Adrenal gland (tissue), 5 donors: ENCODE measurements at regions not wholly inside any gene's neighbourhood (a gene's known extent, or its start where the extent isn't known, plus 50 kb on each side); places are given as distances from the start of the nearest gene placed in this dataset.
A peak's percentile ranks its signal among the peaks of the same experiment; 100 is the strongest.

Source experiments
- CTCF ChIP-seq, 6 experiments: fragments of 450-650 bp in 4 of 6; fragments of 200-600 bp in 2 of 6; sonication (generic) in 1 of 6; IDR thresholded peaks; 1 replicate in 5 of 6; 2 replicates in 1 of 6; pipeline versions ENCODE4 v1.5.1 to v1.8.0; 2016 to 2021; ENCODE audit warnings: antibody characterized with exemption in 6 of 6, mild to moderate bottlenecking in 2 of 6, moderate library complexity in 1 of 6
- POLR2A ChIP-seq, 2 donors: fragments of 450-650 bp; IDR thresholded peaks; one replicate each; pipeline ENCODE4 v1.6.1; 2017; ENCODE audit warnings: antibody characterized with exemption in 2 of 2, mild to moderate bottlenecking in 2 of 2, moderate library complexity in 1 of 2
- donor health status: DM: no; HTN: no; CAD: no.

GRCh38 chr5:52657247-52657645 lies 130.5 kb upstream of the ITGA1 start:
- TF ChIP-seq CTCF (IDR thresholded peaks at IDR 0.05): peak; percentile 38 to 72 (median 59)
- TF ChIP-seq POLR2A (IDR thresholded peaks at IDR 0.05): no peak
